H1 (cell line): ENCODE measurements at regions not wholly inside any gene's neighbourhood (a gene's known extent, or its start where the extent isn't known, plus 50 kb on each side); places are given as distances from the start of the nearest gene placed in this dataset.

Experiments used
- CTCF ChIA-PET: fragments of 300-600 bp; sonication (Branson Sonifier 250); formaldehyde crosslinking; loops from one replicate; lab custom pipeline; 2021; ENCODE audit not compliant: partially characterized antibody; lab: Charles Lee
- POLR2A ChIA-PET: fragments of 300-600 bp; sonication (Branson Sonifier 250); formaldehyde crosslinking; loops from one replicate; lab custom pipeline; 2021; ENCODE audit warnings: inconsistent platforms; ENCODE audit not compliant: partially characterized antibody; lab: Charles Lee
- DNase-seq, 2 experiments: peaks; one replicate each; pipeline versions ENCODE4 v3.0.0 to v3.0.0-alpha.2; 2010 to 2022; ENCODE audit warnings: low spot score in 2 of 2, low read depth in 1 of 2, mixed read lengths in 1 of 2
- FAIRE-seq: peaks from 2 replicates; lab custom pipeline; 2011; peaks lifted over from hg19 to GRCh38; lab: Jason Lieb, UNC
- H2AFZ ChIP-seq: 2 replicates; pipeline ENCODE4 v1.8.1; 2012; ENCODE audit warnings: low read length, inconsistent platforms
- H2AK5ac ChIP-seq: 2 replicates; pipeline ENCODE4 v1.6.1; 2013; ENCODE audit warnings: low read depth, low read length
- H2BK120ac ChIP-seq: replicated peaks from 2 replicates; pipeline ENCODE3; 2013; ENCODE audit warnings: low read depth, low read length, inconsistent platforms
- H2BK12ac ChIP-seq: 2 replicates; pipeline ENCODE4 v1.6.1; 2013; ENCODE audit warnings: low read depth, low read length
- H2BK15ac ChIP-seq: 2 replicates; pipeline ENCODE4 v1.6.1; 2013; ENCODE audit warnings: low read length
- H2BK20ac ChIP-seq: 2 replicates; pipeline ENCODE4 v1.6.1; 2013; ENCODE audit warnings: low read length
- H2BK5ac ChIP-seq: 2 replicates; pipeline ENCODE4 v1.6.1; 2013; ENCODE audit warnings: low read depth, low read length
- H3K14ac ChIP-seq: 2 replicates; pipeline ENCODE4 v1.6.1; 2013; ENCODE audit warnings: inconsistent platforms; ENCODE audit not compliant: insufficient read length
- H3K18ac ChIP-seq: 2 replicates; pipeline ENCODE4 v1.6.1; 2013; ENCODE audit warnings: low read length; ENCODE audit errors: extremely low read depth
- H3K23ac ChIP-seq: 2 replicates; pipeline ENCODE4 v1.6.1; 2013; ENCODE audit warnings: inconsistent platforms; ENCODE audit not compliant: insufficient read length
- H3K23me2 ChIP-seq: 2 replicates; pipeline ENCODE4 v1.6.1; 2013; ENCODE audit warnings: low read depth, low read length
- H3K27ac ChIP-seq: 2 replicates; pipeline ENCODE4 v1.6.1; 2011; ENCODE audit warnings: low read depth, low read length, inconsistent platforms
- H3K27me3 ChIP-seq, 4 experiments: replicated peaks in 1 of 4; 1 replicate in 1 of 4; 2 replicates in 3 of 4; pipeline versions ENCODE4 v1.6.1 to v1.8.1; 2011 to 2013; ENCODE audit warnings: low read length in 3 of 4, mild to moderate bottlenecking in 3 of 4, inconsistent platforms in 2 of 4, mixed read lengths in 2 of 4, moderate library complexity in 1 of 4; ENCODE audit not compliant: control insufficient read depth in 3 of 4, insufficient read depth in 3 of 4; ENCODE audit errors: extremely low read depth in 1 of 4
- H3K36me3 ChIP-seq, 4 experiments: 2 replicates each; pipeline versions ENCODE4 v1.6.1 to v1.8.1; 2011 to 2013; ENCODE audit warnings: mild to moderate bottlenecking in 4 of 4, low read length in 3 of 4, moderate library complexity in 2 of 4, control low read depth in 1 of 4, inconsistent platforms in 1 of 4; ENCODE audit not compliant: insufficient read depth in 4 of 4, control insufficient read depth in 2 of 4
- H3K4ac ChIP-seq: replicated peaks from 2 replicates; pipeline ENCODE3; 2013; ENCODE audit warnings: low read length, low read depth, mixed read lengths, inconsistent platforms; ENCODE audit not compliant: insufficient read length
- H3K4me1 ChIP-seq, 4 experiments: replicated peaks in 1 of 4; 1 replicate in 1 of 4; 2 replicates in 3 of 4; pipeline versions ENCODE4 v1.6.1 to v1.8.1; 2011 to 2013; ENCODE audit warnings: low read length in 3 of 4, inconsistent platforms in 2 of 4, mixed read lengths in 1 of 4; ENCODE audit not compliant: insufficient read depth in 4 of 4, control insufficient read depth in 3 of 4
- H3K4me2 ChIP-seq, 2 experiments: 2 replicates each; pipeline versions ENCODE4 v1.6.1 to v1.8.1; 2011 to 2013; ENCODE audit warnings: low read depth in 2 of 2, low read length in 2 of 2, control low read depth in 1 of 2, inconsistent platforms in 1 of 2, mild to moderate bottlenecking in 1 of 2; ENCODE audit not compliant: insufficient read depth in 1 of 2
- H3K4me3 ChIP-seq, 4 experiments: fragments of 200-600, 300-600 bp in 1 of 4; sonication (generic), shearing (Covaris generic), sonication (Bioruptor Twin) in 1 of 4; 2 replicates each; pipeline versions ENCODE4 v1.5.1 to v1.8.1; 2011 to 2016; ENCODE audit warnings: low read length in 4 of 4, low read depth in 3 of 4, control low read depth in 2 of 4, inconsistent platforms in 2 of 4, mild to moderate bottlenecking in 2 of 4, mixed read lengths in 1 of 4, moderate library complexity in 1 of 4; ENCODE audit not compliant: insufficient read depth in 2 of 4; ENCODE audit errors: extremely low read depth in 1 of 4
- H3K56ac ChIP-seq: replicated peaks from 2 replicates; pipeline ENCODE3; 2013; ENCODE audit warnings: low read depth, mild to moderate bottlenecking, mixed read lengths, low read length, inconsistent platforms; ENCODE audit not compliant: insufficient read length
- H3K79me1 ChIP-seq: 2 replicates; pipeline ENCODE4 v1.6.1; 2013; ENCODE audit warnings: low read depth, low read length, control low read depth
- H3K79me2 ChIP-seq, 2 experiments: 2 replicates each; pipeline versions ENCODE4 v1.6.1 to v1.8.1; 2012 to 2013; ENCODE audit warnings: low read length in 2 of 2, mild to moderate bottlenecking in 2 of 2, inconsistent platforms in 1 of 2; ENCODE audit not compliant: insufficient read depth in 2 of 2, control insufficient read depth in 1 of 2
- H3K9ac ChIP-seq, 4 experiments: replicated peaks in 1 of 4; 1 replicate in 1 of 4; 2 replicates in 3 of 4; pipeline versions ENCODE4 v1.6.1 to v1.8.1; 2011 to 2013; ENCODE audit warnings: low read depth in 3 of 4, low read length in 3 of 4, control low read depth in 2 of 4, mild to moderate bottlenecking in 2 of 4, moderate library complexity in 2 of 4, inconsistent platforms in 1 of 4; ENCODE audit errors: extremely low read depth in 1 of 4
- H3K9me3 ChIP-seq, 2 experiments: 2 replicates each; pipeline versions ENCODE4 v1.6.1 to v1.8.1; 2012 to 2013; ENCODE audit warnings: mild to moderate bottlenecking in 2 of 2, moderate library complexity in 2 of 2, control low read depth in 1 of 2, inconsistent platforms in 1 of 2, low read depth in 1 of 2, low read length in 1 of 2, mixed read lengths in 1 of 2; ENCODE audit not compliant: insufficient read depth in 2 of 2
- H4K20me1 ChIP-seq, 2 experiments: replicated peaks in 1 of 2; 2 replicates each; pipeline versions ENCODE3 to v1.8.1; 2011 to 2013; ENCODE audit warnings: inconsistent platforms in 2 of 2, low read length in 2 of 2, mild to moderate bottlenecking in 1 of 2; ENCODE audit not compliant: insufficient read depth in 2 of 2, control insufficient read depth in 1 of 2
- H4K5ac ChIP-seq: 2 replicates; pipeline ENCODE4 v1.6.1; 2013; ENCODE audit warnings: low read length, low read depth, mixed read lengths, inconsistent platforms; ENCODE audit not compliant: insufficient read length
- H4K8ac ChIP-seq: 2 replicates; pipeline ENCODE4 v1.8.0; 2013; ENCODE audit warnings: mild to moderate bottlenecking, moderate library complexity, low read length, inconsistent platforms; ENCODE audit not compliant: insufficient read depth; ENCODE audit errors: extremely low read depth
- H4K91ac ChIP-seq: replicated peaks from 2 replicates; pipeline ENCODE3; 2013; ENCODE audit warnings: low read length, mixed read lengths, inconsistent platforms; ENCODE audit not compliant: insufficient read length
- BACH1 ChIP-seq: IDR thresholded peaks from 2 replicates; pipeline ENCODE4 v1.6.1; 2012; ENCODE audit warnings: low read length, improper control_type of control experiment
- PHF8 ChIP-seq: fragments of 200-600 bp; sonication (generic); conservative IDR thresholded peaks from 2 replicates; pipeline ENCODE4 v1.7.1; 2012; ENCODE audit warnings: low read depth, mild to moderate bottlenecking, inconsistent platforms, low read length, moderate library complexity
- RAD21 ChIP-seq, 2 experiments: IDR thresholded peaks in 1 of 2; conservative IDR thresholded peaks in 1 of 2; 2 replicates each; pipeline ENCODE4 v1.6.1; 2011; ENCODE audit warnings: low read depth in 2 of 2, low read length in 2 of 2, improper control_type of control experiment in 1 of 2, inconsistent platforms in 1 of 2, mild to moderate bottlenecking in 1 of 2, moderate library complexity in 1 of 2
- RBBP5 ChIP-seq: IDR thresholded peaks from 2 replicates; pipeline ENCODE4 v1.7.1; 2012; ENCODE audit warnings: low read depth, mild to moderate bottlenecking, inconsistent platforms, low read length, moderate library complexity, borderline replicate concordance
- RFX5 ChIP-seq: IDR thresholded peaks from 2 replicates; pipeline ENCODE4 v1.6.1; 2011; ENCODE audit warnings: low read depth, low read length, improper control_type of control experiment, borderline replicate concordance
- SIRT6 ChIP-seq: IDR thresholded peaks from one replicate; pipeline ENCODE4 v1.7.1; 2012; ENCODE audit warnings: low read length, inconsistent platforms
- SP4 ChIP-seq: IDR thresholded peaks from 2 replicates; pipeline ENCODE4 v1.6.1; 2012; ENCODE audit warnings: low read length, inconsistent platforms
- WGBS, 2 experiments: shearing (Covaris generic) in 1 of 2; methylation state at CpG; one replicate each; pipeline versions ENCODE4 v1.1.6 to v1.1.7; 2013 to 2015; ENCODE audit warnings: low lambda C conversion rate in 2 of 2, mixed read lengths in 2 of 2, inconsistent platforms in 1 of 2, low coverage in 1 of 2, missing lambda C conversion rate in 1 of 2; ENCODE audit not compliant: insufficient replicate concordance in 2 of 2, insufficient coverage in 1 of 2, insufficient read length in 1 of 2; ENCODE audit errors: extremely low coverage in 1 of 2, missing lambda C conversion rate in 1 of 2; 5-methylcytosine and 5-hydroxymethylcytosine counted together
- TF ChIP-seq, protein P1 (sequence below): IDR thresholded peaks from 2 replicates; pipeline ENCODE4 v1.6.1; 2012; ENCODE audit warnings: inconsistent platforms
- TF ChIP-seq, protein P2 (sequence below): IDR thresholded peaks from 2 replicates; pipeline ENCODE4 v1.6.1; 2012; ENCODE audit warnings: inconsistent platforms

DNA sequence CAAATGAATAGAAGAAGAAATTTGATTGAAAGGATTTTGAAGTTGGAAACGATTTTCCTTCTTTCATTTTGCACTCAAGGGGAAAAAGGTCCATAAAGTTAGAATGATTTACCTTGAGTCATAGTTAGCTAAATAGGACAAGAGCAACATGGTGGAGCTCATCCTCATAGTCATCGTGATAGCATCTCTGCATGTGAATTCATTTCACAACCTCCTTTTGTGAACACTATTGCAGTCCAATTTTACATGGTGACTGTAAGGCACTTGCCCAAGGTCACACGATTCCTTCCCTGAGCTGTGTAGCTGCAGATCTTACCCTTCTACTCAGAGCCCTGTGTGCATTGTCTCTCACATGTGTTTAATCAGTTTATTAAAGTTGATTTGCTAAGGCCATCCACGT lies 359.8 kb upstream of the C2CD4B start:
- Histone ChIP-seq H2AK5ac (no peak overlapping the region), H3K79me2 (peaks cover 0 to 4% of the 10 kb centered on the region in 2 experiments; a peak in 1 of 4 replicates), H3K18ac (no peak overlapping the region), H3K9me3 (no peaks in the 10 kb centered on the region), H3K4ac (no peak overlapping the region), H3K27ac (no peak overlapping the region), H2AFZ (no peak overlapping the region), H3K79me1 (no peaks in the 10 kb centered on the region), H3K56ac (no peak overlapping the region), H2BK120ac (no peak overlapping the region), H3K4me1 (peaks cover 4 to 18% (median 14%) of the 10 kb centered on the region in 4 experiments; a peak in 6 of 7 replicates), H4K91ac (no peak overlapping the region), H3K27me3 (no peaks in the 10 kb centered on the region), H3K4me3 (no peak overlapping the region), H3K9ac (no peak overlapping the region), H4K5ac (no peak overlapping the region), H2BK15ac (no peak overlapping the region), H3K36me3 (no peaks in the 10 kb centered on the region), H2BK12ac (no peak overlapping the region), H2BK5ac (no peak overlapping the region), H2BK20ac (no peak overlapping the region), H3K14ac (no peak overlapping the region), H3K4me2 (no peak overlapping the region), H3K23ac (no peak overlapping the region), H3K23me2 (no peaks in the 10 kb centered on the region), H4K8ac (no peak overlapping the region), H4K20me1 (no peaks in the 10 kb centered on the region)
- DNase-seq (no peak), FAIRE-seq (no peak)
- CTCF ChIA-PET = interaction anchor here (0.8 to 5.2 kb wide), 3 partner anchors 22 to 48 kb away, joined by 3 to 34 read pairs (median 3); no protein-coding TSS in a partner anchor
- POLR2A ChIA-PET = no interaction called here
- whole genome bisulfite sequencing, 2 experiments = 82% methylated on average over 4 of the region's 4 CpGs; no CpG with 5 or more reads in 1 of the 2 experiments
- TF ChIP-seq, protein P1, sequence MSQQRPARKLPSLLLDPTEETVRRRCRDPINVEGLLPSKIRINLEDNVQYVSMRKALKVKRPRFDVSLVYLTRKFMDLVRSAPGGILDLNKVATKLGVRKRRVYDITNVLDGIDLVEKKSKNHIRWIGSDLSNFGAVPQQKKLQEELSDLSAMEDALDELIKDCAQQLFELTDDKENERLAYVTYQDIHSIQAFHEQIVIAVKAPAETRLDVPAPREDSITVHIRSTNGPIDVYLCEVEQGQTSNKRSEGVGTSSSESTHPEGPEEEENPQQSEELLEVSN = no peak
- TF ChIP-seq RFX5 (no peak), PHF8 (no peak), SIRT6 (no peak), RAD21 (IDR thresholded peaks at IDR 0.05 in 1 of 2, conservative IDR thresholded peaks at IDR 0.05 in 1 of 2; ENCODE audit: low read depth in 2 of 2, low read length in 2 of 2) (no peak), BACH1 (no peak), RBBP5 (no peak), SP4 (no peak)
- TF ChIP-seq, protein P2, sequence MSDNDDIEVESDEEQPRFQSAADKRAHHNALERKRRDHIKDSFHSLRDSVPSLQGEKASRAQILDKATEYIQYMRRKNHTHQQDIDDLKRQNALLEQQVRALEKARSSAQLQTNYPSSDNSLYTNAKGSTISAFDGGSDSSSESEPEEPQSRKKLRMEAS = no peak
